Effector memory CD4-positive, alpha-beta T cell (primary cell): ENCODE measurements at regions not wholly inside any gene's neighbourhood (a gene's known extent, or its start where the extent isn't known, plus 50 kb on each side); places are given as distances from the start of the nearest gene placed in this dataset.

Experiments used
- DNase-seq, 3 donors: peaks; one replicate each; pipeline ENCODE4 v3.0.0-alpha.2; 2020
- H3K27ac ChIP-seq: 2 replicates; pipeline ENCODE4 v1.7.0; 2013; ENCODE audit warnings: mild to moderate bottlenecking, low read length, moderate library complexity; ENCODE audit not compliant: insufficient read depth, poor library complexity, severe bottlenecking
- H3K27me3 ChIP-seq: replicated peaks from 2 replicates; pipeline ENCODE4 v1.7.0; 2013; ENCODE audit warnings: mild to moderate bottlenecking, low read length; ENCODE audit not compliant: insufficient read depth, control insufficient read depth, poor library complexity, severe bottlenecking
- H3K36me3 ChIP-seq: 2 replicates; pipeline ENCODE4 v1.7.0; 2013; ENCODE audit warnings: mild to moderate bottlenecking, low read length, moderate library complexity; ENCODE audit not compliant: control insufficient read depth, insufficient read depth
- H3K4me1 ChIP-seq: 2 replicates; pipeline ENCODE4 v1.7.0; 2013; ENCODE audit warnings: low read length, mild to moderate bottlenecking; ENCODE audit not compliant: control insufficient read depth, insufficient read depth, poor library complexity, severe bottlenecking
- H3K4me3 ChIP-seq: 2 replicates; pipeline ENCODE4 v1.7.0; 2013; ENCODE audit warnings: low read length, low read depth, mild to moderate bottlenecking; ENCODE audit not compliant: insufficient read depth, poor library complexity, severe bottlenecking
- H3K9me3 ChIP-seq: 2 replicates; pipeline ENCODE4 v1.7.0; 2013; ENCODE audit warnings: mild to moderate bottlenecking, low read length, moderate library complexity; ENCODE audit not compliant: control insufficient read depth

GRCh38 chr6:156387472-156387871 is 389.7 kb upstream of the ARID1B start:
- Histone ChIP-seq H3K4me3 (no peak overlapping the region), H3K9me3 (no peaks in the 10 kb centered on the region), H3K4me1 (peaks cover 4% of the 10 kb centered on the region), H3K27ac (no peak overlapping the region), H3K36me3 (no peaks in the 10 kb centered on the region), H3K27me3 (no peaks in the 10 kb centered on the region)
- no peak for DNase-seq

GRCh38 chr6:156383059-156383458 is 394.1 kb upstream of the ARID1B start:
- H3K27ac ChIP-seq = no peak overlapping the region
- H3K4me1 ChIP-seq = no peaks in the 10 kb centered on the region
- no peaks in the 10 kb centered on the region for H3K9me3 ChIP-seq
- no peaks in the 10 kb centered on the region for H3K36me3 ChIP-seq
- DNase-seq = no peak
- H3K27me3 ChIP-seq = no peaks in the 10 kb centered on the region
- no peak overlapping the region for H3K4me3 ChIP-seq

GRCh38 chr6:156379392-156380289 is 397.5 kb upstream of the ARID1B start:
- no peak for DNase-seq
- Histone ChIP-seq H3K4me3 (no peak overlapping the region), H3K4me1 (no peaks in the 10 kb centered on the region), H3K9me3 (no peaks in the 10 kb centered on the region), H3K36me3 (no peaks in the 10 kb centered on the region), H3K27me3 (no peaks in the 10 kb centered on the region), H3K27ac (no peak overlapping the region)

- no peak for DNase-seq
- no peak overlapping the region for H3K27ac ChIP-seq
- H3K4me1 ChIP-seq = no peaks in the 10 kb centered on the region
- no peaks in the 10 kb centered on the region for H3K9me3 ChIP-seq
- no peaks in the 10 kb centered on the region for H3K27me3 ChIP-seq
- H3K36me3 ChIP-seq = no peaks in the 10 kb centered on the region
- H3K4me3 ChIP-seq = no peak overlapping the region
These were observed 398.3 kb upstream of the ARID1B start for GRCh38 chr6:156378853-156379252.

- H3K4me1 ChIP-seq = no peaks in the 10 kb centered on the region
- no peak overlapping the region for H3K27ac ChIP-seq
- no peak for DNase-seq
- H3K9me3 ChIP-seq = no peaks in the 10 kb centered on the region
- H3K27me3 ChIP-seq = no peaks in the 10 kb centered on the region
- H3K36me3 ChIP-seq = no peaks in the 10 kb centered on the region
- H3K4me3 ChIP-seq = no peak overlapping the region
These were observed 401.1 kb upstream of the ARID1B start for GRCh38 chr6:156376091-156376490.

GRCh38 chr6:156359912-156360311 is 417.3 kb upstream of the ARID1B start:
- Histone ChIP-seq H3K4me3 (no peak overlapping the region), H3K27ac (no peak overlapping the region), H3K27me3 (no peaks in the 10 kb centered on the region), H3K9me3 (no peaks in the 10 kb centered on the region), H3K4me1 (no peaks in the 10 kb centered on the region), H3K36me3 (no peaks in the 10 kb centered on the region)
- DNase-seq = no peak

GRCh38 chr6:156352861-156353260 is 424.3 kb upstream of the ARID1B start:
- H3K4me1 ChIP-seq = no peaks in the 10 kb centered on the region
- no peak overlapping the region for H3K27ac ChIP-seq
- H3K4me3 ChIP-seq = no peak overlapping the region
- H3K9me3 ChIP-seq = no peaks in the 10 kb centered on the region
- no peaks in the 10 kb centered on the region for H3K36me3 ChIP-seq
- no peak for DNase-seq
- no peaks in the 10 kb centered on the region for H3K27me3 ChIP-seq

GRCh38 chr6:156351346-156351966 is 425.7 kb upstream of the ARID1B start:
- Histone ChIP-seq H3K27me3 (no peaks in the 10 kb centered on the region), H3K36me3 (no peaks in the 10 kb centered on the region), H3K4me1 (no peaks in the 10 kb centered on the region), H3K9me3 (no peaks in the 10 kb centered on the region), H3K27ac (no peak overlapping the region), H3K4me3 (no peak overlapping the region)
- DNase-seq = no peak

- Histone ChIP-seq H3K27me3 (no peaks in the 10 kb centered on the region), H3K27ac (no peak overlapping the region), H3K36me3 (no peaks in the 10 kb centered on the region), H3K4me3 (no peak overlapping the region), H3K4me1 (no peaks in the 10 kb centered on the region), H3K9me3 (no peaks in the 10 kb centered on the region)
- DNase-seq = no peak
These were observed 426.8 kb upstream of the ARID1B start for GRCh38 chr6:156350337-156350736.

- Histone ChIP-seq H3K36me3 (no peaks in the 10 kb centered on the region), H3K4me1 (no peaks in the 10 kb centered on the region), H3K27me3 (no peaks in the 10 kb centered on the region), H3K4me3 (no peak overlapping the region), H3K9me3 (no peaks in the 10 kb centered on the region), H3K27ac (no peak overlapping the region)
- DNase-seq = no peak
These were observed 428.3 kb upstream of the ARID1B start for GRCh38 chr6:156348849-156349248.
